Colonic mucosa (tissue), 4 donors: ENCODE measurements at regions not wholly inside any gene's neighbourhood (a gene's known extent, or its start where the extent isn't known, plus 50 kb on each side); places are given as distances from the start of the nearest gene placed in this dataset.

Experiments used
- DNase-seq: peaks from one replicate; pipeline ENCODE4 v3.0.0-alpha.2; 2020
- H3K27ac ChIP-seq: fragments of 200-600 bp; one replicate; pipeline ENCODE4 v1.8.0; 2021
- H3K27me3 ChIP-seq: fragments of 200-600 bp; one replicate; pipeline ENCODE4 v1.8.0; 2021
- H3K36me3 ChIP-seq: fragments of 200-600 bp; one replicate; pipeline ENCODE4 v1.8.0; 2021
- H3K4me1 ChIP-seq: fragments of 200-600 bp; one replicate; pipeline ENCODE4 v1.8.0; 2021; ENCODE audit warnings: mild to moderate bottlenecking
- H3K4me3 ChIP-seq: fragments of 200-600 bp; one replicate; pipeline ENCODE4 v1.8.0; 2021
- H3K9ac ChIP-seq, 2 donors: one replicate each; pipeline ENCODE4 v1.7.0; 2013; ENCODE audit warnings: control low read depth in 2 of 2, low read depth in 2 of 2, low read length in 2 of 2
- H3K9me3 ChIP-seq: fragments of 200-600 bp; one replicate; pipeline ENCODE4 v1.8.0; 2021
- intact Hi-C: fragments of 100-400 bp; cut with DNase I; formaldehyde crosslinking; loops from one replicate; pipeline ENCODE4 v1.14.1; 2022
- TF ChIP-seq, protein P1 (sequence below): fragments of 200-600 bp; IDR thresholded peaks from one replicate; pipeline ENCODE4 v1.8.0; 2022; ENCODE audit warnings: antibody characterized with exemption, mild to moderate bottlenecking
- donor health status: healthy.
- donor health status: DM: no; HTN: no; CAD: no.
- donor health status: DM: no; HTN: no; CAD: no.

GRCh38 chr3:194929578-194929960, 243.9 kb downstream of the FAM43A start:
- TF ChIP-seq, protein P1, sequence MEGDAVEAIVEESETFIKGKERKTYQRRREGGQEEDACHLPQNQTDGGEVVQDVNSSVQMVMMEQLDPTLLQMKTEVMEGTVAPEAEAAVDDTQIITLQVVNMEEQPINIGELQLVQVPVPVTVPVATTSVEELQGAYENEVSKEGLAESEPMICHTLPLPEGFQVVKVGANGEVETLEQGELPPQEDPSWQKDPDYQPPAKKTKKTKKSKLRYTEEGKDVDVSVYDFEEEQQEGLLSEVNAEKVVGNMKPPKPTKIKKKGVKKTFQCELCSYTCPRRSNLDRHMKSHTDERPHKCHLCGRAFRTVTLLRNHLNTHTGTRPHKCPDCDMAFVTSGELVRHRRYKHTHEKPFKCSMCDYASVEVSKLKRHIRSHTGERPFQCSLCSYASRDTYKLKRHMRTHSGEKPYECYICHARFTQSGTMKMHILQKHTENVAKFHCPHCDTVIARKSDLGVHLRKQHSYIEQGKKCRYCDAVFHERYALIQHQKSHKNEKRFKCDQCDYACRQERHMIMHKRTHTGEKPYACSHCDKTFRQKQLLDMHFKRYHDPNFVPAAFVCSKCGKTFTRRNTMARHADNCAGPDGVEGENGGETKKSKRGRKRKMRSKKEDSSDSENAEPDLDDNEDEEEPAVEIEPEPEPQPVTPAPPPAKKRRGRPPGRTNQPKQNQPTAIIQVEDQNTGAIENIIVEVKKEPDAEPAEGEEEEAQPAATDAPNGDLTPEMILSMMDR, result no peak
- no peaks in the 10 kb centered on the region for H3K4me1 ChIP-seq
- DNase-seq, result no peak

GRCh38 chr3:194930377-194931204, 244.9 kb downstream of the FAM43A start:
- peak; percentile 12 for DNase-seq
- H3K27me3 ChIP-seq, result no peaks in the 10 kb centered on the region
- TF ChIP-seq, protein P1, result no peak
- H3K4me1 ChIP-seq, result no peaks in the 10 kb centered on the region
- no peak overlapping the region for H3K9ac ChIP-seq
- no peak overlapping the region for H3K4me3 ChIP-seq
- no peaks in the 10 kb centered on the region for H3K9me3 ChIP-seq
- no peak overlapping the region for H3K27ac ChIP-seq
- no peaks in the 10 kb centered on the region for H3K36me3 ChIP-seq
- intact Hi-C loops, result no loop called here

More at GRCh38 chr3:194929578-194929960, 243.9 kb downstream of the FAM43A start:
- Histone ChIP-seq H3K27ac (no peak overlapping the region), H3K27me3 (no peaks in the 10 kb centered on the region), H3K9ac (no peak overlapping the region), H3K4me3 (no peak overlapping the region), H3K36me3 (no peaks in the 10 kb centered on the region), H3K9me3 (no peaks in the 10 kb centered on the region)
- intact Hi-C loops, result no loop called here

DNA sequence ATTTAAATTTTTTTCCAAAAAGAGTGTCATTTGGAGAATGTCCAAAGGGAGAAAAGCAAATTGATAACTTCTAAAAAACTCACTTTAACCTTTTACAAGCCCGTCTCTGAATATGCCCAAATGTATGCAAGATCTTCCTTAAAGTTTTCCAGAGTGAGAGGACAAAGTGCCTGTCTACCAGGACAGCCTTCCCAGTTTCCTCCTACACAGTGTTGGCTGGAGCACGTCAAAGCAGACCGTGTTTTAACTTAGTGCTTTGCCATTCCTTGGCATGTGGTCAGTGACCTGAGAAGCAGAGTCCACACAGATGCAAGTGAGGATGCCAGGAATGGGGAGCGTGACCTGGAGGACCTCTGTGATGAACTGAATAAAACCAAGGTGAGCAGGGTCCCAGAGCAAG, 245.7 kb downstream of the FAM43A start:
- DNase-seq, result peak; percentile 7
- H3K4me3 ChIP-seq, result no peak overlapping the region
- intact Hi-C loops, result no loop called here
- no peaks in the 10 kb centered on the region for H3K27me3 ChIP-seq
- H3K36me3 ChIP-seq, result no peaks in the 10 kb centered on the region
- no peak overlapping the region for H3K27ac ChIP-seq
- TF ChIP-seq, protein P1, result no peak
- H3K9me3 ChIP-seq, result no peaks in the 10 kb centered on the region
- no peak overlapping the region for H3K9ac ChIP-seq
- H3K4me1 ChIP-seq, result no peaks in the 10 kb centered on the region

DNA sequence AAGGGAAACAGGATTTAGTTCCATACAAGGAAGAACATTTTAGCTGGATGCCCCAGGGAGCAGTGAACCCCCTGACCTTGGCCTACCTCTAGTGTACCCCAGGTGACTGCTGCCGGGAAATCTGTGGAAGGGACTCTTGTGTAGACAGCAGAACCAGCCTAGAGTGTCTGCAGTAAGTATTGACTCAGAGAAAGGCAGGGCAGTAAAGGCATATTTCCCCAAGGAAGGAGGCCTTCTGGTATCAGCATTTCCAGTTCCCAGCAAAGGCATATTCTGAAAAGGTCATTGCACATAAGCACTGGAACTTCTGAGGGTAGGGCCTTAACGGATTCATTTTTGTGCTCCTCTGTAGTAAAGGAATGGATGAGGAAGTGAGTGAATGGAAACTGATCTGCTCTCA, 246.2 kb downstream of the FAM43A start:
- intact Hi-C loops, result no loop called here
- no peak overlapping the region for H3K4me3 ChIP-seq
- no peaks in the 10 kb centered on the region for H3K4me1 ChIP-seq
- no peaks in the 10 kb centered on the region for H3K36me3 ChIP-seq
- peak; percentile 8 for DNase-seq
- H3K9ac ChIP-seq, result no peak overlapping the region
- H3K27me3 ChIP-seq, result no peaks in the 10 kb centered on the region
- TF ChIP-seq, protein P1, result no peak
- no peaks in the 10 kb centered on the region for H3K9me3 ChIP-seq
- H3K27ac ChIP-seq, result no peak overlapping the region

DNA sequence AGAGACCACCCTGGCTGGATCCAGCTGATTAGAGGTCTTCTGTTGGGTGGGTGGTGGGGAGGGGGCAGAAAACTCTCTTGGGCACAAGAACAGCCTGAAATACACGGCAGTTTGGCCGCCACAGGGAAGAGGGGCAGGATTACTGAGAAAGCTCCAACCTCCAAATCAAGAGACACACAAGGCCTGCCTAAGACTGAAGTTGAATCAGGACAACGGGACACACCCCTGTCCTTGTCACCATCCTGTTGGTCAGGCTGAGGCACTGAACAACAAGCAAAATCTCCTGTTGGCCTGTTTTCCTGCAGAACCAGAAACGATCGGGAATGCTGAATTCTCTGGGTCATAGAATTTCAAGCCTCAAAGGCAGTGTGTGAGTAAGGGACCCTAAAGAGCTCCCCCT, 247.8 kb downstream of the FAM43A start:
- H3K36me3 ChIP-seq, result no peaks in the 10 kb centered on the region
- no peak overlapping the region for H3K9ac ChIP-seq
- no peaks in the 10 kb centered on the region for H3K27me3 ChIP-seq
- H3K4me1 ChIP-seq, result no peaks in the 10 kb centered on the region
- TF ChIP-seq, protein P1, result no peak
- H3K27ac ChIP-seq, result no peak overlapping the region
- no peaks in the 10 kb centered on the region for H3K9me3 ChIP-seq
- no peak overlapping the region for H3K4me3 ChIP-seq
- intact Hi-C loops, result no loop called here
- DNase-seq, result peak; percentile 7
